Fibroblast of lung (primary cell): ENCODE measurements at regions not wholly inside any gene's neighbourhood (a gene's known extent, or its start where the extent isn't known, plus 50 kb on each side); places are given as distances from the start of the nearest gene placed in this dataset.

Experiments used
- DNase-seq, 2 donors: peaks; one replicate each; pipeline versions ENCODE4 v3.0.0 to v3.0.0-alpha.2; 2010; ENCODE audit warnings: low read depth in 2 of 2
- H2AFZ ChIP-seq: 2 replicates; pipeline ENCODE4 v1.5.1; 2012; ENCODE audit warnings: low read length, control low read depth, inconsistent platforms
- H3K27ac ChIP-seq: 2 replicates; pipeline ENCODE4 v1.5.1; 2011; ENCODE audit warnings: low read length, control low read depth; ENCODE audit not compliant: insufficient read depth
- H3K27me3 ChIP-seq: 2 replicates; pipeline ENCODE4 v1.5.1; 2011; ENCODE audit warnings: mild to moderate bottlenecking, low read length; ENCODE audit not compliant: control insufficient read depth, insufficient read depth
- H3K36me3 ChIP-seq: 2 replicates; pipeline ENCODE4 v1.5.1; 2011; ENCODE audit warnings: low read length; ENCODE audit not compliant: control insufficient read depth, insufficient read depth
- H3K4me1 ChIP-seq: 2 replicates; pipeline ENCODE4 v1.5.1; 2011; ENCODE audit warnings: low read length; ENCODE audit not compliant: control insufficient read depth, insufficient read depth; ENCODE audit errors: extremely low read depth
- H3K4me2 ChIP-seq: 2 replicates; pipeline ENCODE4 v1.5.1; 2011; ENCODE audit warnings: low read length, control low read depth; ENCODE audit not compliant: insufficient read depth; ENCODE audit errors: extremely low read depth
- H3K4me3 ChIP-seq, 4 experiments: fragments of 200-600 bp in 1 of 4; sonication (generic) in 1 of 4; replicated peaks in 1 of 4; 2 replicates each; pipeline ENCODE4 v1.5.1; 2011 to 2016; ENCODE audit warnings: low read length in 4 of 4, low read depth in 3 of 4, mild to moderate bottlenecking in 3 of 4, control low read depth in 2 of 4, inconsistent platforms in 1 of 4, mixed read lengths in 1 of 4; ENCODE audit not compliant: insufficient read depth in 1 of 4; ENCODE audit errors: control extremely low read depth in 1 of 4
- H3K79me2 ChIP-seq: 2 replicates; pipeline ENCODE4 v1.5.1; 2012; ENCODE audit warnings: mild to moderate bottlenecking, low read length, inconsistent platforms; ENCODE audit not compliant: control insufficient read depth, insufficient read depth
- H3K9ac ChIP-seq: 2 replicates; pipeline ENCODE4 v1.5.1; 2011; ENCODE audit warnings: mild to moderate bottlenecking, low read length, control low read depth; ENCODE audit not compliant: insufficient read depth
- H3K9me3 ChIP-seq: 2 replicates; pipeline ENCODE4 v1.5.1; 2012; ENCODE audit warnings: low read depth, low read length; ENCODE audit not compliant: control insufficient read depth, insufficient read depth
- H4K20me1 ChIP-seq: 2 replicates; pipeline ENCODE4 v1.5.1; 2011; ENCODE audit warnings: low read length; ENCODE audit not compliant: control insufficient read depth, insufficient read depth; ENCODE audit errors: extremely low read depth
- EZH2 ChIP-seq: IDR thresholded peaks from 2 replicates; pipeline ENCODE4 v1.5.1; 2012; ENCODE audit warnings: low read length, control low read depth, mild to moderate bottlenecking; ENCODE audit errors: missing control alignments
- TF ChIP-seq, protein P1 (sequence below), 2 donors: IDR thresholded peaks in 1 of 2; conservative IDR thresholded peaks in 1 of 2; 1 replicate in 1 of 2; 2 replicates in 1 of 2; pipeline ENCODE4 v1.5.1; 2011 to 2012; ENCODE audit warnings: low read length in 2 of 2, control low read depth in 1 of 2, inconsistent platforms in 1 of 2, low read depth in 1 of 2, mild to moderate bottlenecking in 1 of 2

DNA sequence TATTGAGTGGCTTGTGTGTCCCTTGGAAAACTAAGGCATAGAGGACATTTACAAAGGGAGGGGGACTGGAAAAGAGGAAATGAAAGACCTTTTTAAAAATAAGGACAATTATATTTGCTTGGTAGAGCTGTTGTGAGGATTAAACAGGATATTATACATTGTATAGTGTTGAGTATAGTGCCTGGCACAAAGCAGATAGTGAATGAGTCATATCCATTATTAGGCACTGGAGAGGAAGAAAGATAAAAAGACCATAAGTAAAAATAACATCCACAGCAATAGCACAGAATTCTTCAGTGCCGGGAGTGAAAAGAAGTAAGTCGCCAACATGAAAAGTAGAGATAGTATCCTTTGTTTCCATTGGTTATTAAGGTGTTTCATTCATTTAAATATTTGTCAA is 623.3 kb downstream of the PDCD6IP start:
- Histone ChIP-seq H3K9ac (no peak overlapping the region), H3K27me3 (no peaks in the 10 kb centered on the region), H3K79me2 (no peaks in the 10 kb centered on the region), H2AFZ (no peak overlapping the region), H3K4me1 (no peaks in the 10 kb centered on the region), H3K9me3 (no peaks in the 10 kb centered on the region), H3K4me2 (no peak overlapping the region), H3K27ac (no peak overlapping the region), H4K20me1 (no peaks in the 10 kb centered on the region), H3K36me3 (no peaks in the 10 kb centered on the region), H3K4me3 (no peak overlapping the region)
- DNase-seq, result no peak
- no peak for TF ChIP-seq EZH2
- TF ChIP-seq, protein P1, sequence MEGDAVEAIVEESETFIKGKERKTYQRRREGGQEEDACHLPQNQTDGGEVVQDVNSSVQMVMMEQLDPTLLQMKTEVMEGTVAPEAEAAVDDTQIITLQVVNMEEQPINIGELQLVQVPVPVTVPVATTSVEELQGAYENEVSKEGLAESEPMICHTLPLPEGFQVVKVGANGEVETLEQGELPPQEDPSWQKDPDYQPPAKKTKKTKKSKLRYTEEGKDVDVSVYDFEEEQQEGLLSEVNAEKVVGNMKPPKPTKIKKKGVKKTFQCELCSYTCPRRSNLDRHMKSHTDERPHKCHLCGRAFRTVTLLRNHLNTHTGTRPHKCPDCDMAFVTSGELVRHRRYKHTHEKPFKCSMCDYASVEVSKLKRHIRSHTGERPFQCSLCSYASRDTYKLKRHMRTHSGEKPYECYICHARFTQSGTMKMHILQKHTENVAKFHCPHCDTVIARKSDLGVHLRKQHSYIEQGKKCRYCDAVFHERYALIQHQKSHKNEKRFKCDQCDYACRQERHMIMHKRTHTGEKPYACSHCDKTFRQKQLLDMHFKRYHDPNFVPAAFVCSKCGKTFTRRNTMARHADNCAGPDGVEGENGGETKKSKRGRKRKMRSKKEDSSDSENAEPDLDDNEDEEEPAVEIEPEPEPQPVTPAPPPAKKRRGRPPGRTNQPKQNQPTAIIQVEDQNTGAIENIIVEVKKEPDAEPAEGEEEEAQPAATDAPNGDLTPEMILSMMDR (conservative IDR thresholded peaks at IDR 0.05 in 1 of 2, IDR thresholded peaks at IDR 0.05 in 1 of 2; ENCODE audit: low read depth in 1 of 2, low read length in 2 of 2), result no peak

- no peak for TF ChIP-seq EZH2
- TF ChIP-seq, protein P1 (conservative IDR thresholded peaks at IDR 0.05 in 1 of 2, IDR thresholded peaks at IDR 0.05 in 1 of 2; ENCODE audit: low read depth in 1 of 2, low read length in 2 of 2), result no peak
- H2AFZ ChIP-seq, result no peak overlapping the region
- H3K4me3 ChIP-seq, result no peak overlapping the region
- no peak overlapping the region for H3K9ac ChIP-seq
- H3K36me3 ChIP-seq, result no peaks in the 10 kb centered on the region
- H3K79me2 ChIP-seq, result no peaks in the 10 kb centered on the region
- no peak overlapping the region for H3K27ac ChIP-seq
- no peak for DNase-seq
- no peaks in the 10 kb centered on the region for H3K4me1 ChIP-seq
- H3K9me3 ChIP-seq, result no peaks in the 10 kb centered on the region
- H3K4me2 ChIP-seq, result no peak overlapping the region
- H3K27me3 ChIP-seq, result no peaks in the 10 kb centered on the region
- H4K20me1 ChIP-seq, result no peaks in the 10 kb centered on the region
These were observed 641.4 kb downstream of the PDCD6IP start for GRCh38 chr3:34439796-34440195.

DNA sequence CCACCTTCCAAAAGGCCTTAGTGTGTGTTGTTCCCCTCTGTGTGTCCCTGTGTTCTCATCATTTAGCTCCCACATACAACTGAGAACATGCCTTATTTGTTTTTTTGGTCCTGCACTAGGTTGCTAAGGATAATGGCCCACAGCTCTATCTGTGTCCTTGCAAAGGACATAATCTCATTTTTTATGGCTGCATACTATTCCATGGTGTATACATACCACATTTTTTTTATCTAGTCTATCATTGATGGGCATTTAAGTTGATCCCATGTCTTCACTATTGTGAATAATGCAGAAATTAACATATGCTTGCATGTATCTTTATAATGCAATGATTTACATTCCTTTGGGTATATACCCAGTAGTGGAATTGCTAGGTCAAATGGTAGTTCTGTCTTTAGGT is 645.7 kb downstream of the PDCD6IP start:
- Histone ChIP-seq H3K27me3 (no peaks in the 10 kb centered on the region), H2AFZ (no peak overlapping the region), H3K4me1 (no peaks in the 10 kb centered on the region), H3K4me3 (no peak overlapping the region), H3K9ac (no peak overlapping the region), H3K4me2 (no peak overlapping the region), H3K79me2 (no peaks in the 10 kb centered on the region), H3K27ac (no peak overlapping the region), H3K9me3 (no peaks in the 10 kb centered on the region), H4K20me1 (no peaks in the 10 kb centered on the region), H3K36me3 (no peaks in the 10 kb centered on the region)
- TF ChIP-seq, protein P1 (conservative IDR thresholded peaks at IDR 0.05 in 1 of 2, IDR thresholded peaks at IDR 0.05 in 1 of 2; ENCODE audit: low read depth in 1 of 2, low read length in 2 of 2), result no peak
- TF ChIP-seq EZH2, result no peak
- no peak for DNase-seq
